RWPE2 (cell line): ENCODE measurements at regions not wholly inside any gene's neighbourhood (a gene's known extent, or its start where the extent isn't known, plus 50 kb on each side); places are given as distances from the start of the nearest gene placed in this dataset.

Source experiments
- ATAC-seq: fragments of 200-7000 bp; cut with Tn5 transposase; 3 replicates; pipeline ENCODE4 v1.9.1; 2021; ENCODE audit warnings: low read depth
- DNase-seq: peaks from one replicate; pipeline ENCODE4 v3.0.0-alpha.2; 2020; ENCODE audit warnings: low spot score
- H3K27ac ChIP-seq: fragments of 450-650 bp; 2 replicates; pipeline ENCODE4 v1.5.1; 2017; ENCODE audit warnings: mild to moderate bottlenecking; ENCODE audit not compliant: poor library complexity, severe bottlenecking
- H3K27me3 ChIP-seq: fragments of 250-450 bp; sonication (Bioruptor Pico); 2 replicates; pipeline ENCODE4 v1.5.1; 2021; ENCODE audit warnings: mild to moderate bottlenecking, moderate library complexity; ENCODE audit not compliant: insufficient read depth, poor library complexity, severe bottlenecking
- H3K36me3 ChIP-seq: fragments of 250-450 bp; sonication (Bioruptor Pico); 2 replicates; pipeline ENCODE4 v1.5.1; 2020; ENCODE audit warnings: low read depth, mild to moderate bottlenecking, moderate library complexity
- H3K4me1 ChIP-seq: fragments of 250-450 bp; sonication (Bioruptor Pico); 2 replicates; pipeline ENCODE4 v1.5.1; 2021; ENCODE audit warnings: mild to moderate bottlenecking, moderate library complexity; ENCODE audit not compliant: insufficient read depth, poor library complexity, severe bottlenecking
- H3K4me3 ChIP-seq: fragments of 250-450 bp; sonication (Bioruptor Pico); 2 replicates; pipeline ENCODE4 v1.5.1; 2021; ENCODE audit warnings: mild to moderate bottlenecking, moderate library complexity; ENCODE audit not compliant: severe bottlenecking
- H3K9me3 ChIP-seq: fragments of 250-450 bp; sonication (Bioruptor Pico); 2 replicates; pipeline ENCODE4 v1.5.1; 2021; ENCODE audit warnings: mild to moderate bottlenecking, moderate library complexity; ENCODE audit not compliant: severe bottlenecking
- CTCF ChIP-seq: fragments of 450-650 bp; IDR thresholded peaks from one replicate; pipeline ENCODE4 v1.5.1; 2017; ENCODE audit warnings: mild to moderate bottlenecking, moderate library complexity; ENCODE audit not compliant: poor library complexity, severe bottlenecking

DNA sequence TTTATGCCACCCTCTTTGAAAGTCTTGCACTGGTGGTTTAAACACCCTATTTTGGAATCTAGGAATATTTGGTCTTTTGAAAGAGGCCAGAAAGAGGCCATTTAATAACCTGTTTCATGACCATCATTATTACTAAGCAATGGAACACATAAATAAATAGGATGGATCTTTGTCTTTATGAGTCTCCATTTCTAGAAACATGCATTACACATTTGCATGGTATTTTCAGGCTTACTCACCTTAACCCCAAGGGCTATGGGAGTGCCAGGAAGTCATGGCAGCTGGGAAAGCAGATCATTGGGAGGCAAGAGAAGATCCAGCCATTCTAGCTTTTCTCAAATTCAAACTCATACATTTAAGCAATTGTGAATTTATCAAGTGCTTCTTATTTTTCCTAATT lies 185.8 kb upstream of the POU2AF2 start:
- Histone ChIP-seq H3K4me1 (peaks cover 10% of the 10 kb centered on the region), H3K9me3 (no peaks in the 10 kb centered on the region), H3K4me3 (no peak overlapping the region), H3K27ac (peak overlapping the region; percentile 32), H3K36me3 (no peaks in the 10 kb centered on the region), H3K27me3 (no peaks in the 10 kb centered on the region)
- DNase-seq (no peak), ATAC-seq (peak; percentile 96)
- TF ChIP-seq CTCF, result no peak

DNA sequence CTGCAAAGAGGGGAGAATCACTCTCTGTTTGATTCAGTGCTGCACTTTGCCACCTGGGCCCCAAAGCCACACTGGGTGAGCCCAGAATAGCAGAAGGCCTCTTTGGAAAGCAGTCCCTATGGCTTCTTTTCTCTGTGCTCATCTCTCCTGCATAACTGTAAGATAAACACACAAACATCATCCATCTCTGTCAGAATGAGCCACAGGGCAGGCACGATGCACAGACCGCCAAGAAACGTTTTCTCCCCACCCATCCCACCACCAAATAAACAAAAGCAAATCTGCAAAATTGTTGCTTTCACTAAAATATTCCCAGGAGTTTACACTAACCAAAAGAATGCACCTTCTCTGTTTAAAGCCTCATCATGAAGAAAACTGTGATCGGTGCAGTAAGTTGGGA lies 196.4 kb upstream of the POU2AF2 start:
- no peak for TF ChIP-seq CTCF

DNA sequence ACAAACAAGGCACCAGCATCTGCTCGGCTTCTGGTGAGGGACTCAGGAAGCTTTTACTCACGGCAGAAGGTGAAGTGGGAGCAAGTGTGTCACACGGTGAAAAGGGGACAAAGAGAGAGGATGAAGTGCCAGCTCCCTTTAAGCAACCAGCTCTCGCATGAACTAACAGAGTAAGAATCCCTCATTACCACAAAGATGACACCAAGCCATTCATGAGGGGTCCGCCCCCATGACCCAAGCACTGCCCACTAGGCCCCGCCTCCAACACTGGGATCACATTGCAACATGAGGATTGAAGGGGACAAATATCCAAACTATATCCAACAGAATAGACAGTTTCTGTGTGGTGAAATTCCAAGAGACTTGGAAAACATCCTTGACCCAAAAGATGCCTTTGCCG lies 198.2 kb upstream of the POU2AF2 start:
- ATAC-seq (no peak), DNase-seq (no peak)
- no peak overlapping the region for H3K27ac ChIP-seq
- no peak overlapping the region for H3K4me3 ChIP-seq
- TF ChIP-seq CTCF, result no peak
- H3K4me1 ChIP-seq, result no peaks in the 10 kb centered on the region
- no peaks in the 10 kb centered on the region for H3K27me3 ChIP-seq
- no peaks in the 10 kb centered on the region for H3K9me3 ChIP-seq
- H3K36me3 ChIP-seq, result no peaks in the 10 kb centered on the region

More for the DNA sequence above, 196.4 kb upstream of the POU2AF2 start:
- Histone ChIP-seq H3K27ac (no peak overlapping the region), H3K36me3 (no peaks in the 10 kb centered on the region), H3K4me1 (no peaks in the 10 kb centered on the region), H3K9me3 (no peaks in the 10 kb centered on the region), H3K4me3 (no peak overlapping the region), H3K27me3 (no peaks in the 10 kb centered on the region)
- no peak for ATAC-seq
- DNase-seq, result no peak

- Histone ChIP-seq H3K27me3 (no peaks in the 10 kb centered on the region), H3K27ac (no peak overlapping the region), H3K36me3 (no peaks in the 10 kb centered on the region), H3K4me3 (no peak overlapping the region), H3K4me1 (no peaks in the 10 kb centered on the region), H3K9me3 (no peaks in the 10 kb centered on the region)
- no peak for TF ChIP-seq CTCF
- DNase-seq (no peak), ATAC-seq (no peak)
These were observed 199.2 kb upstream of the POU2AF2 start for GRCh38 chr11:111046291-111046690.

- H3K4me1 ChIP-seq, result no peaks in the 10 kb centered on the region
- TF ChIP-seq CTCF, result no peak
- no peaks in the 10 kb centered on the region for H3K36me3 ChIP-seq
- H3K9me3 ChIP-seq, result no peaks in the 10 kb centered on the region
- no peak overlapping the region for H3K27ac ChIP-seq
- DNase-seq, result no peak
- no peaks in the 10 kb centered on the region for H3K27me3 ChIP-seq
- H3K4me3 ChIP-seq, result no peak overlapping the region
- no peak for ATAC-seq
These were observed 199.7 kb upstream of the POU2AF2 start for GRCh38 chr11:111045874-111046273.
